Neural cell (in vitro differentiated cells): ENCODE measurements at regions not wholly inside any gene's neighbourhood (a gene's known extent, or its start where the extent isn't known, plus 50 kb on each side); places are given as distances from the start of the nearest gene placed in this dataset.

ENCODE experiments used
- H2AFZ ChIP-seq: fragments of 200-600, 300-800 bp; sonication (generic), shearing (Covaris generic); 2 replicates; pipeline ENCODE4 v1.6.0; 2014; ENCODE audit warnings: low read depth, mild to moderate bottlenecking, antibody characterized with exemption, low read length, moderate library complexity
- H3F3A ChIP-seq: fragments of 200-600 bp; shearing (Covaris generic); 2 replicates; pipeline ENCODE4 v1.6.1; 2016; ENCODE audit warnings: mild to moderate bottlenecking, moderate library complexity, mixed read lengths, antibody characterized with exemption, low read length; ENCODE audit not compliant: insufficient read depth, poor library complexity, severe bottlenecking
- H3K27ac ChIP-seq: fragments of 200-600, 300-800 bp; sonication (generic), shearing (Covaris generic); 2 replicates; pipeline ENCODE4 v1.5.1; 2014; ENCODE audit warnings: mild to moderate bottlenecking, low read length, moderate library complexity
- H3K27me3 ChIP-seq: fragments of 300-800, 200-600 bp; sonication (generic), shearing (Covaris generic); 2 replicates; pipeline ENCODE4 v1.6.0; 2014; ENCODE audit warnings: mild to moderate bottlenecking, low read depth, low read length, moderate library complexity; ENCODE audit not compliant: insufficient read depth
- H3K36me3 ChIP-seq: fragments of 300-800, 200-600 bp; sonication (generic), shearing (Covaris generic); 2 replicates; pipeline ENCODE4 v1.5.1; 2014; ENCODE audit warnings: mild to moderate bottlenecking, antibody characterized with exemption, low read length, moderate library complexity; ENCODE audit not compliant: insufficient read depth
- H3K4me2 ChIP-seq: fragments of 300-800, 200-600 bp; sonication (generic), shearing (Covaris generic); 2 replicates; pipeline ENCODE4 v1.6.0; 2014; ENCODE audit warnings: mild to moderate bottlenecking, low read length
- H3K4me3 ChIP-seq: fragments of 300-800, 200-600 bp; sonication (generic), shearing (Covaris generic); 2 replicates; pipeline ENCODE4 v1.5.1; 2014; ENCODE audit warnings: mild to moderate bottlenecking, low read length, moderate library complexity
- H3K79me2 ChIP-seq: fragments of 200-600 bp; shearing (Covaris generic); replicated peaks from 2 replicates; pipeline ENCODE4 v1.6.0; 2014; ENCODE audit warnings: mild to moderate bottlenecking, low read length, moderate library complexity; ENCODE audit not compliant: insufficient read depth
- H3K9ac ChIP-seq: fragments of 300-800, 200-600 bp; sonication (generic), shearing (Covaris generic); 2 replicates; pipeline ENCODE4 v1.6.1; 2016; ENCODE audit warnings: mild to moderate bottlenecking, low read length, mixed read lengths
- H3K9me2 ChIP-seq: fragments of 200-600 bp; shearing (Covaris generic); 2 replicates; pipeline ENCODE4 v1.6.1; 2016; ENCODE audit warnings: mild to moderate bottlenecking, low read length, mixed read lengths; ENCODE audit not compliant: insufficient read depth
- H3K9me3 ChIP-seq: fragments of 200-600, 300-800 bp; sonication (generic), shearing (Covaris generic); 2 replicates; pipeline ENCODE4 v1.6.1; 2016; ENCODE audit warnings: mild to moderate bottlenecking, mixed run types, low read length, moderate library complexity, mixed read lengths
- H4K20me1 ChIP-seq: fragments of 200-600 bp; shearing (Covaris generic); 2 replicates; pipeline ENCODE4 v1.6.1; 2016; ENCODE audit warnings: mild to moderate bottlenecking, mixed run types; ENCODE audit not compliant: insufficient read depth
- EP300 ChIP-seq: fragments of 450-650 bp; conservative IDR thresholded peaks from 2 replicates; pipeline ENCODE4 v1.6.1; 2014; ENCODE audit warnings: antibody characterized with exemption, mild to moderate bottlenecking, moderate library complexity; ENCODE audit not compliant: poor library complexity, severe bottlenecking
- EZH2 ChIP-seq: fragments of 200-600, 300-800 bp; shearing (Covaris generic), sonication (generic); IDR thresholded peaks from 2 replicates; pipeline ENCODE4 v1.6.1; 2014; ENCODE audit warnings: antibody characterized with exemption, low read length, borderline replicate concordance, mild to moderate bottlenecking; ENCODE audit not compliant: insufficient read depth, poor library complexity, severe bottlenecking
- MXI1 ChIP-seq: fragments of 450-650 bp; conservative IDR thresholded peaks from 2 replicates; pipeline ENCODE4 v1.6.1; 2014; ENCODE audit warnings: antibody characterized with exemption, mild to moderate bottlenecking; ENCODE audit not compliant: poor library complexity, severe bottlenecking
- POLR2AphosphoS5 ChIP-seq: IDR thresholded peaks from 2 replicates; pipeline ENCODE4 v1.6.1; 2012
- RAD21 ChIP-seq: fragments of 450-650 bp; conservative IDR thresholded peaks from 2 replicates; pipeline ENCODE4 v1.6.1; 2014; ENCODE audit warnings: antibody characterized with exemption, mild to moderate bottlenecking, moderate library complexity
- SMC3 ChIP-seq: fragments of 450-650 bp; conservative IDR thresholded peaks from 2 replicates; pipeline ENCODE4 v1.6.1; 2014; ENCODE audit warnings: antibody characterized with exemption, mild to moderate bottlenecking, moderate library complexity; ENCODE audit not compliant: poor library complexity
- TAF1 ChIP-seq: IDR thresholded peaks from 2 replicates; pipeline ENCODE4 v1.6.1; 2012; ENCODE audit warnings: low read depth
- TF ChIP-seq, protein P1 (sequence below): IDR thresholded peaks from 2 replicates; pipeline ENCODE4 v1.6.1; 2012; ENCODE audit warnings: borderline replicate concordance
- TF ChIP-seq, protein P2 (sequence below): fragments of 450-650 bp; IDR thresholded peaks from 2 replicates; pipeline ENCODE4 v1.5.1; 2014; ENCODE audit warnings: antibody characterized with exemption, mild to moderate bottlenecking, moderate library complexity; ENCODE audit not compliant: poor library complexity, severe bottlenecking

DNA sequence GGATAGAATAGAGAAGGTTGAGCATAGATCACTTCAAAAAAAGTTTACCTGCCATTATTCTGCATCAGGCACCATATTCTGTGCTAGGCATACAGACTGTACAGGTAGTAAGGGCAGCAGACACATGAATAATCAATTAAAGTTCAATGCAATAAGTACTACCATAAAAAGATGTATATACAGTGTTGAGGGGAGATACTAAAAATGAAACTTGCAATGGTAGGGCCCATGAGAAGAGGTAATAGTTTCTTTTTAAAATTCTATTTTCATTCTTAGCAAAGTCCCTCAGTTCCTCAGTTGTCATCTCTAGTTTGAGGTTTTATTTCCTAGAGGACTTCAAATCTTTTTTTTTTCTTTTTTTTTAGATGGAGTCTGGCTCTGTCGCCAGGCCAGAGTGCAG, 819.9 kb downstream of the FAM181B start:
- Histone ChIP-seq H3K36me3 (no peaks in the 10 kb centered on the region), H3K9me2 (no peaks in the 10 kb centered on the region), H3K9me3 (no peaks in the 10 kb centered on the region), H3K27me3 (no peaks in the 10 kb centered on the region), H3K9ac (no peak overlapping the region), H3K27ac (no peak overlapping the region), H3K79me2 (no peaks in the 10 kb centered on the region), H4K20me1 (no peaks in the 10 kb centered on the region), H3K4me3 (no peak overlapping the region), H3K4me2 (no peak overlapping the region), H2AFZ (no peak overlapping the region), H3F3A (no peaks in the 10 kb centered on the region)
- TF ChIP-seq SMC3 (no peak), POLR2AphosphoS5 (no peak), MXI1 (no peak), EP300 (no peak)
- TF ChIP-seq, protein P1, sequence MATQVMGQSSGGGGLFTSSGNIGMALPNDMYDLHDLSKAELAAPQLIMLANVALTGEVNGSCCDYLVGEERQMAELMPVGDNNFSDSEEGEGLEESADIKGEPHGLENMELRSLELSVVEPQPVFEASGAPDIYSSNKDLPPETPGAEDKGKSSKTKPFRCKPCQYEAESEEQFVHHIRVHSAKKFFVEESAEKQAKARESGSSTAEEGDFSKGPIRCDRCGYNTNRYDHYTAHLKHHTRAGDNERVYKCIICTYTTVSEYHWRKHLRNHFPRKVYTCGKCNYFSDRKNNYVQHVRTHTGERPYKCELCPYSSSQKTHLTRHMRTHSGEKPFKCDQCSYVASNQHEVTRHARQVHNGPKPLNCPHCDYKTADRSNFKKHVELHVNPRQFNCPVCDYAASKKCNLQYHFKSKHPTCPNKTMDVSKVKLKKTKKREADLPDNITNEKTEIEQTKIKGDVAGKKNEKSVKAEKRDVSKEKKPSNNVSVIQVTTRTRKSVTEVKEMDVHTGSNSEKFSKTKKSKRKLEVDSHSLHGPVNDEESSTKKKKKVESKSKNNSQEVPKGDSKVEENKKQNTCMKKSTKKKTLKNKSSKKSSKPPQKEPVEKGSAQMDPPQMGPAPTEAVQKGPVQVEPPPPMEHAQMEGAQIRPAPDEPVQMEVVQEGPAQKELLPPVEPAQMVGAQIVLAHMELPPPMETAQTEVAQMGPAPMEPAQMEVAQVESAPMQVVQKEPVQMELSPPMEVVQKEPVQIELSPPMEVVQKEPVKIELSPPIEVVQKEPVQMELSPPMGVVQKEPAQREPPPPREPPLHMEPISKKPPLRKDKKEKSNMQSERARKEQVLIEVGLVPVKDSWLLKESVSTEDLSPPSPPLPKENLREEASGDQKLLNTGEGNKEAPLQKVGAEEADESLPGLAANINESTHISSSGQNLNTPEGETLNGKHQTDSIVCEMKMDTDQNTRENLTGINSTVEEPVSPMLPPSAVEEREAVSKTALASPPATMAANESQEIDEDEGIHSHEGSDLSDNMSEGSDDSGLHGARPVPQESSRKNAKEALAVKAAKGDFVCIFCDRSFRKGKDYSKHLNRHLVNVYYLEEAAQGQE: no peak
- TF ChIP-seq, protein P2, sequence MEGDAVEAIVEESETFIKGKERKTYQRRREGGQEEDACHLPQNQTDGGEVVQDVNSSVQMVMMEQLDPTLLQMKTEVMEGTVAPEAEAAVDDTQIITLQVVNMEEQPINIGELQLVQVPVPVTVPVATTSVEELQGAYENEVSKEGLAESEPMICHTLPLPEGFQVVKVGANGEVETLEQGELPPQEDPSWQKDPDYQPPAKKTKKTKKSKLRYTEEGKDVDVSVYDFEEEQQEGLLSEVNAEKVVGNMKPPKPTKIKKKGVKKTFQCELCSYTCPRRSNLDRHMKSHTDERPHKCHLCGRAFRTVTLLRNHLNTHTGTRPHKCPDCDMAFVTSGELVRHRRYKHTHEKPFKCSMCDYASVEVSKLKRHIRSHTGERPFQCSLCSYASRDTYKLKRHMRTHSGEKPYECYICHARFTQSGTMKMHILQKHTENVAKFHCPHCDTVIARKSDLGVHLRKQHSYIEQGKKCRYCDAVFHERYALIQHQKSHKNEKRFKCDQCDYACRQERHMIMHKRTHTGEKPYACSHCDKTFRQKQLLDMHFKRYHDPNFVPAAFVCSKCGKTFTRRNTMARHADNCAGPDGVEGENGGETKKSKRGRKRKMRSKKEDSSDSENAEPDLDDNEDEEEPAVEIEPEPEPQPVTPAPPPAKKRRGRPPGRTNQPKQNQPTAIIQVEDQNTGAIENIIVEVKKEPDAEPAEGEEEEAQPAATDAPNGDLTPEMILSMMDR: no peak

DNA sequence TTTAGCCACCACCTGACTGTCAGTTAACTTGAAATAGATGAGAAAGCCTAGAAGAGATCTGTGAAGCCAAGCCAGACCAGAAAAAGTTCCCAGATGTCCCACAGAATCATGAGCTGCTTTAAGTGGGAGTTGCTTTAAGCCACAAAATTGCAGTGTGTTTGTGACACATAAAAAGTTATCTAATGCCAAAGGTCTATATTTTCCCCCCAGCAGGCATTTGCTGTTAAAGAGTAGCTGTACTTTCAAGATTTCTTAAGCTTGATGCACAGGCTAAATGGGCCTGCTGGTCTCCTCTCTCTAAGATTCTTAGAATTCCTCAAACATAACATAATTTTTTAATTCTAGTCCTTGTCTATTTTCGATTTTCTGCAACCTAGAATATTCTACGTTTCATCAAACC, 825.7 kb downstream of the FAM181B start:
- Histone ChIP-seq H3K27me3 (no peaks in the 10 kb centered on the region), H3K4me3 (no peak overlapping the region), H3K36me3 (no peaks in the 10 kb centered on the region), H2AFZ (no peak overlapping the region), H3F3A (no peaks in the 10 kb centered on the region), H3K9me3 (no peaks in the 10 kb centered on the region), H3K9me2 (no peaks in the 10 kb centered on the region), H3K79me2 (no peaks in the 10 kb centered on the region), H3K9ac (no peak overlapping the region), H4K20me1 (no peaks in the 10 kb centered on the region), H3K27ac (no peak overlapping the region), H3K4me2 (no peak overlapping the region)
- TF ChIP-seq, protein P2: no peak
- TF ChIP-seq EP300: no peak
- no peak for TF ChIP-seq POLR2AphosphoS5
- TF ChIP-seq MXI1: no peak
- no peak for TF ChIP-seq SMC3
- TF ChIP-seq TAF1: no peak
- TF ChIP-seq, protein P1: no peak
- TF ChIP-seq RAD21: no peak
- TF ChIP-seq EZH2: no peak
